H1 (cell line): ENCODE measurements at regions not wholly inside any gene's neighbourhood (a gene's known extent, or its start where the extent isn't known, plus 50 kb on each side); places are given as distances from the start of the nearest gene placed in this dataset.

Experiments used
- CHD7 ChIP-seq: fragments of 300-600 bp; sonication (generic); IDR thresholded peaks from 2 replicates; pipeline ENCODE4 v1.7.1; 2012; ENCODE audit warnings: low read length, moderate library complexity, mild to moderate bottlenecking, inconsistent platforms; ENCODE audit not compliant: insufficient replicate concordance
- CTBP2 ChIP-seq: IDR thresholded peaks from 2 replicates; pipeline ENCODE4 v1.7.0; 2011; ENCODE audit warnings: borderline replicate concordance, mild to moderate bottlenecking, moderate library complexity, mixed read lengths, low read length; ENCODE audit not compliant: insufficient read depth, insufficient read length
- JUN ChIP-seq: IDR thresholded peaks from 2 replicates; pipeline ENCODE4 v1.6.1; 2011; ENCODE audit warnings: low read depth, mild to moderate bottlenecking, improper control_type of control experiment, low read length
- NANOG ChIP-seq: IDR thresholded peaks from 2 replicates; pipeline ENCODE4 v1.6.1; 2011; ENCODE audit warnings: low read length, low read depth, mild to moderate bottlenecking, inconsistent platforms; ENCODE audit not compliant: insufficient read depth, poor library complexity, severe bottlenecking
- POLR2A ChIP-seq, 2 experiments: IDR thresholded peaks; 1 replicate in 1 of 2; 2 replicates in 1 of 2; pipeline ENCODE4 v1.6.1; 2011; ENCODE audit warnings: low read depth in 2 of 2, low read length in 2 of 2, mild to moderate bottlenecking in 2 of 2; ENCODE audit errors: control extremely low read depth in 1 of 2
- POLR2AphosphoS5 ChIP-seq: IDR thresholded peaks from 2 replicates; pipeline ENCODE4 v1.6.1; 2011; ENCODE audit warnings: low read depth, low read length
- RBBP5 ChIP-seq: IDR thresholded peaks from 2 replicates; pipeline ENCODE4 v1.7.1; 2012; ENCODE audit warnings: low read depth, mild to moderate bottlenecking, inconsistent platforms, low read length, moderate library complexity, borderline replicate concordance
- TEAD4 ChIP-seq: IDR thresholded peaks from 2 replicates; pipeline ENCODE4 v1.6.1; 2012; ENCODE audit warnings: low read depth, low read length, inconsistent platforms, mixed read lengths
- TF ChIP-seq, protein P1 (sequence below), 3 experiments: IDR thresholded peaks; 1 replicate in 2 of 3; 2 replicates in 1 of 3; pipeline versions ENCODE4 v1.5.1 to v1.6.1; 2011; ENCODE audit warnings: low read length in 3 of 3, mild to moderate bottlenecking in 3 of 3, inconsistent platforms in 2 of 3, low read depth in 1 of 3, moderate library complexity in 1 of 3; ENCODE audit not compliant: insufficient read depth in 1 of 3; ENCODE audit errors: control extremely low read depth in 1 of 3

- TF ChIP-seq, protein P1, sequence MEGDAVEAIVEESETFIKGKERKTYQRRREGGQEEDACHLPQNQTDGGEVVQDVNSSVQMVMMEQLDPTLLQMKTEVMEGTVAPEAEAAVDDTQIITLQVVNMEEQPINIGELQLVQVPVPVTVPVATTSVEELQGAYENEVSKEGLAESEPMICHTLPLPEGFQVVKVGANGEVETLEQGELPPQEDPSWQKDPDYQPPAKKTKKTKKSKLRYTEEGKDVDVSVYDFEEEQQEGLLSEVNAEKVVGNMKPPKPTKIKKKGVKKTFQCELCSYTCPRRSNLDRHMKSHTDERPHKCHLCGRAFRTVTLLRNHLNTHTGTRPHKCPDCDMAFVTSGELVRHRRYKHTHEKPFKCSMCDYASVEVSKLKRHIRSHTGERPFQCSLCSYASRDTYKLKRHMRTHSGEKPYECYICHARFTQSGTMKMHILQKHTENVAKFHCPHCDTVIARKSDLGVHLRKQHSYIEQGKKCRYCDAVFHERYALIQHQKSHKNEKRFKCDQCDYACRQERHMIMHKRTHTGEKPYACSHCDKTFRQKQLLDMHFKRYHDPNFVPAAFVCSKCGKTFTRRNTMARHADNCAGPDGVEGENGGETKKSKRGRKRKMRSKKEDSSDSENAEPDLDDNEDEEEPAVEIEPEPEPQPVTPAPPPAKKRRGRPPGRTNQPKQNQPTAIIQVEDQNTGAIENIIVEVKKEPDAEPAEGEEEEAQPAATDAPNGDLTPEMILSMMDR (IDR thresholded peaks at IDR 0.05; ENCODE audit: control extremely low read depth in 1 of 3, insufficient read depth in 1 of 3, low read depth in 1 of 3, low read length in 3 of 3) = no peak
- no peak for TF ChIP-seq CHD7
- TF ChIP-seq NANOG = no peak
- TF ChIP-seq RBBP5 = no peak
- TF ChIP-seq POLR2A (IDR thresholded peaks at IDR 0.05; ENCODE audit: control extremely low read depth in 1 of 2, low read depth in 2 of 2, low read length in 2 of 2) = no peak
- no peak for TF ChIP-seq CTBP2
- no peak for TF ChIP-seq TEAD4
- TF ChIP-seq JUN = no peak
- no peak for TF ChIP-seq POLR2AphosphoS5
Observed at GRCh38 chr9:115495052-115495635, 377.2 kb upstream of the TNC start (continued).
